OCI-LY1 (cell line): ENCODE measurements at regions not wholly inside any gene's neighbourhood (a gene's known extent, or its start where the extent isn't known, plus 50 kb on each side); places are given as distances from the start of the nearest gene placed in this dataset.

Experiments used
- CTCF ChIP-seq: fragments of 200-600 bp; sonication (generic), shearing (Covaris generic); IDR thresholded peaks from 2 replicates; pipeline ENCODE4 v1.5.1; 2017; ENCODE audit warnings: mild to moderate bottlenecking, antibody characterized with exemption, low read length, moderate library complexity, mixed read lengths
- EZH2 ChIP-seq: fragments of 200-600 bp; sonication (generic), shearing (Covaris generic); IDR thresholded peaks from 2 replicates; pipeline ENCODE4 v1.8.0; 2017; ENCODE audit warnings: borderline replicate concordance, mixed run types, mild to moderate bottlenecking, antibody characterized with exemption, low read length, moderate library complexity, mixed read lengths

- TF ChIP-seq EZH2 = no peak
- no peak for TF ChIP-seq CTCF
Measured at GRCh38 chrX:65607070-65607742, 60.2 kb upstream of the MSN start.
